Stimulated activated CD8-positive, alpha-beta memory T cell treated with anti-CD3 and anti-CD28 coated beads, Interleukin-12 subunit alpha, Interleukin-12 subunit beta, amount 100 ng/mL, for 24 hours (primary cell): ENCODE measurements at regions not wholly inside any gene's neighbourhood (a gene's known extent, or its start where the extent isn't known, plus 50 kb on each side); places are given as distances from the start of the nearest gene placed in this dataset.
"Not testable (repeated sequence)": the region's sequence is repeated elsewhere in the genome, so short reads cannot be mapped to it uniquely, and the experiment has no call there.

ENCODE experiments used
- DNase-seq: peaks from one replicate; pipeline ENCODE4 v3.0.0-alpha.2; 2020; ENCODE audit errors: extremely low read depth

DNA sequence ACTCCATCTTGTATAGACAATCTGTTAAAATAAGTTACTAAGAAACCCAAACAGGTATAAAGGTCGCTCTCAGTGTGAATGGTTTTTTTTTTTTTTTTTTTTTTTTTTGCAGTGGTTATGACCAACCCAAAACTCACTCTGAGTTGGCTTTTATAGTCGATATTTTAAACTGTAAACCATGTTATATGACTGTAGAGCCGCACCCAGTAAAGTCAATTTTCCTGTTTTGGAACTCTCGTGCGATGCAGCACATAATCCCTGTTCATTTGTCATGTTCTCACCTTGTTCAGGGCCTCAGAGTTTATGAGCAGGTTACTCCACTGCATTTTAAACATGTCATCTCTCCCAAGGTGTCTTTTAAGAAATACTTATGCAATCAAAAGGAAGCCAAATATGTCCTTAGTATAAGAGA lies 112.5 kb downstream of the KLF5 start:
- DNase-seq, result no peak

GRCh38 chr13:73169971-73170370 lies 111.2 kb downstream of the KLF5 start:
- no peak for DNase-seq

- DNase-seq, result no peak
These were observed 110.2 kb downstream of the KLF5 start for GRCh38 chr13:73168953-73169401.

DNA sequence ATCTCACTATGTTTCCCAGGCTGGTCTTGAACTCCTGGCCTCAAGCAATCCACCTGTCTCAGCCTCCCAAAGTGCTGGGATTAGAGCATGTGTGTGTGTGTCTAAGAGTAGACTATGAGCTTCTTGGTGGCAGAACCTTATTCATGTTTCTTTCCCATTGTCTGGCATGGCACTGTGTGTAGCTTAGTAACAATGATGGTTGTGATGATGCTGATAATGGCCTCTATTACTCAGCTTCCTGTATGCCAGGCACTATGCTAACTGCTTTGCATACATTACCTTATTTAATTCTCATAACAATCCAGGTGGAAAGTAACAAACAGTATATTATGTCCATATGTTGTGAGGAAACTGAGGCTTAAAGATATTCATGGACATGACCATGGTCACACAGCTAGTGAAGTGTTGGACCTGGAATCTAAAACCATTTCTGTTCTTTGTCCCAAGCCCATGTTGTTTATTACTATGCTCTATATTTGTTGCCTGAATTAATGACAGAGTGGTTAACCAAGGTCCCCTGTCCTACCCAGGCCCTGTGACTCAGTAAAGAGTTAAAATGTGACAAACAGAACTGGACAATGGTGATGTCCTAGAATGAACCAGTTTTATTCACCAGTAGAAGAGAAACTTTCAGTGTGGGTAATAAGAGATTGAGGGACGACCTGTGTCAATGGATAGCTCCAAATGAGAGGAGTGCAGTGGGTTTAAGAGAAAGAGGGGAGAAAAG lies 109.6 kb downstream of the KLF5 start:
- DNase-seq, result no peak

GRCh38 chr13:73167028-73167820 lies 108.4 kb downstream of the KLF5 start:
- DNase-seq, result no peak

DNA sequence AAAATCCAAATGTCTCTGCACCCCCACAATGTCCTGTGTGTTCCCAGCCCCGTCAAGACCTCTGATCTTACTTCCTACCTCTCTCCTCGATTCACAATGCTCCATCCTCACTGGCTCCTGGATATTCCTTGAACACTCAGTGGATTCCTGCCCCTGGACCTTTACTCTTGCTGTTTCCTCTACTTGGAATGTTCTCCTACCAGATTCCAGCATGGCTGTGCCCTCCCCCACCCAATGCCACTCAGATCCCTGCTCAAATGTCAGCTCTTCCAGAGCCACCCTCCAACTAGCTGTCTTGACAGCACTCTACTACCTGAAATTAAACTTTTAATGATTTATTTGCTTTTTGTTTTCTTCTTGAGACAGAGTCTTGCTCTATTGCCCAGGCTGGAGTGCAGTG lies 107.4 kb downstream of the KLF5 start:
- no peak for DNase-seq

- no peak for DNase-seq
These were observed 104.4 kb downstream of the KLF5 start for GRCh38 chr13:73162912-73163911.

DNA sequence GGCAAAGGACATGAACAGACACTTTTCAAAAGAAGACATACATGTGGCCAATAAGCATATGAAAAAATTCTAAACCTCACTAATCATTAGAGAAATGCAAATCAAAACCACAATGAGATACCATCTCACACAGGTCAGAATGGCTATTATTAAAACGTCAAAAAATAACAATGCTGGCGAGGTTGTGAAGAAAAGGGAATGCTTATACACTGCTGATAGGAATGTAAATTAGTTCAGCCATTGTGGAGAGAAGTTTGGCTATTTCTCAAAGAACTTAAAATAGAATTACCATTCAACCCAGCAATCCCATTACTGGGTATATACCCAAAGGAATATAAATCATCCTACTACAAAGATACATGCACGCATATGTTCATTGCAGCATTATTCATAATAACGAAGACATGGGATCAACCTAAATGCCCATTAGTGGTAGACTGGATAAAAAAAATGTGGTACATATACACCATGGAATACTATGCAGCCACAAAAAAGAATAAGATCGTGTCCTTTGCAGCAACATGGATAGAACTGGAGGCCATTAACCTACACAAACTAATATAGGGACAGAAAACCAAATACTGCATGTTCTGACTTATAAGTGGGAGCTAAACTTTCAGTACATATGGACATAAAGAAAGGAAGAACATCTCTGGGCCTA lies 101.7 kb downstream of the KLF5 start:
- DNase-seq, result not testable (repeated sequence)

- DNase-seq, result no peak
These were observed 100.0 kb downstream of the KLF5 start for GRCh38 chr13:73158851-73159250.

GRCh38 chr13:73157031-73157430 lies 98.2 kb downstream of the KLF5 start:
- DNase-seq, result no peak

DNA sequence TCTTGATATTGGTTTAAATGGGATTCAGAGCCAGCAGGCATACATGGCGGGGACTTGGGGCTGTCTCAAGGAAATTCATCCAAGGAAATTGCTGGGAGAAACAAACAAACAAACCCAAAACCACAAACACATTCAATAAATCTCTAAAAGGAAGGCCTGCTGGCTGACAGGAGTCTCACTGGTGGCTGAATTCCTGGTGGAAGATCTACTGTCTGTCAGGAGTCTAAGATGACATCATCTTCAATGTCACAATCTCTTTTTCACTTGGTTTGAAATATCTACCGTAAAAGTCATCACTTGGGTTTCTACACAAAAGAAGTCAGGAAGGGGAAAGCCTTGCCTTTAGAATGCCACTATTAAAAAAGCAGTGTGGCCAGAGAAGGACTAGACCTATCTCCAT lies 87.9 kb downstream of the KLF5 start:
- DNase-seq, result no peak

DNA sequence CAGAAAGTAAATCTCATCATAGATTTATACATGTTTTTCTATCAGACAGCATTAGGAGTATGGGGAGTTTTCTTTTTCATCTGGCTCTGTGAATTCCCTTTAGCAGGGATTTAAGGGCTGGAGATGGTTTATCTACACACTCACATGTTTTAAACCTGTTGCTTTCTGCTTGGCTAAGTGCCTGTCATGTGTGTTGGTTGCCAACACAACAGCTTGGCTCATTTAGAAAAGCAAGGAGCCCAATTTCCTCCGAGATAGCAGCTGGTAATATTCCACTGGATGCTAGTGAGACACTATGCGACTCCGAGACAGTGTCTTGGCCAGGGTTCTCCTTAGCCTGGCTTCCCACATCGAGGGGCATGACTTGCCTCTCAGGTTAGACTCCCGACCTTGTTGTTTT lies 83.3 kb downstream of the KLF5 start:
- no peak for DNase-seq

DNA sequence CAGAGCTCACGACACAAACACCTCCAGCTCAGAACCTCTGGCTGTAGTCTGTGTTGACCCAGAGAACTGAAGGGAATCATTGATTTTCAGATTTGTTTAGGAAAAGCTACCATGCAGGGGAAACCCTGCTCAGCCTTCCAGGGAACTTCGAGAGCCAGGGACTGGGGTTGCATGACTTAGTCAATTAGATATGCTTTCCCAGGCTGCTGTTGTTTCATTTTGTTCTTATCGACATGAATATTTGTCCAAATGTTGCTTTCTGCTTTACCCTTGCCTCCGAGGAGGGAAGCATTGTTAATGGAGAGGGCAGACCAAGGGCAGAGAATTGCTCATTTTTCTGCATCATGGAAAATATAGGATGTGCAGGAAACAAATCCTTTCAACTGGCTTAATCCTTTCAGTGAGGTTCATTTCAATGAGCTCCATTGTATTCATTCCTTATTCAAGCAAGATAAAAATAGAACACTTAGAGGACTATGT lies 82.5 kb downstream of the KLF5 start:
- no peak for DNase-seq

DNA sequence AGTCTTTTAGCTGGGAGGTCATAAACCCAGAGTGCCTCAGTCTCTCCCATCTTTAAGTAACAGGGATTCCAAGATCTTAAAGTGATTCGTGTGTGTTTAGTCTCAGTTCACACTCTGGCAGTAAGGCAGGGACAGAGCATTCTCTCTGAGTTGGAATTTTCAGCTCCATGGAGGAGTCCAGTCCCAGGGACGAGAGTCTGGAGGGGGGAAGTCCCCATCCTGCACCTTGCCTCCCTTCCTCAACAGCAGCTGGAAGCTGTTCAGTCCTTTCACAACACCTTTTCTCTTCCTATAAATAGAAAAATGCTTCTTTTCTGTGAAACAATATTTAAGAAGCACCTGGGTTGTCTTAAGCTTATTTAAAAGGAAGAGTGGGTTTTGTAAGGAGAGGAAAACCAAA lies 82.0 kb downstream of the KLF5 start:
- DNase-seq, result no peak

DNA sequence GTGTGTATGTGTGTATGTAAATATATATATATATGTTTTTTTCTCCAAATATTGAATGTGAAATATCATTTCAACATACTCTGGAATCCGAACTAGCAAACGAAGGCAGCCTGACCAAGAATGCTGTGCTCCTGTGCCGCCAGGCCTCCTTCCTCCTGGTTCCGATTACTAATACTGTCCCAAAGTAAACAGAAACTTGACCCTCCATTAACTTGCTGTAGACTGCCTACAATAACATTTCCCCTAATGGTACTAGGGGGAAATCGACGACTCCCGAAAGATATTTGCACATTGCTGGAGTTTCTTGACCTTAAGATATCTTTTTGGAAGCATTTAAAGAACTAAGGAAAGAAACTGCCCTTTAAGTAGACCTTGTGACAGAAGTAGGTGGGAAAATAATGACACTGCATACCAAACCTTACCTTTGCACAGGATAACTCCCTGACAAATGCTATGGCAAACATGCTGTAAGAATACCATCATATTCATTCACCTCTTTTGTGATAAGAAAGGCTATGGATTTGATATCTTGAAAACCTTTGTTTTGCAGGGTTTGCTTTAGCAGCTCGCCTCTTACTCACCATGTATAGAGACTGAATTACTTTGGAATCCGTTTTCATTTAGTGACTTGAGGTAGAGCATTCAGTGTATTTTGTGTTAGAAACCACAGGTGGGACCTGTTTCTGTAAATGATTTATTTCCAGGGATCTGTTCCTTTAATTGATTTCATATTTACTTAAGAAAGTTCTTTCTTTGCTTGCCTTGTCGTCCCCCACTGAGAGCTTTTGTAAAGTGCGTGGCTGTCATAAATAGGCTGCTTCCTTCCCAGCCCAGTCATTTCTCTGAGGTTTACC lies 80.1 kb downstream of the KLF5 start:
- DNase-seq, result no peak

DNA sequence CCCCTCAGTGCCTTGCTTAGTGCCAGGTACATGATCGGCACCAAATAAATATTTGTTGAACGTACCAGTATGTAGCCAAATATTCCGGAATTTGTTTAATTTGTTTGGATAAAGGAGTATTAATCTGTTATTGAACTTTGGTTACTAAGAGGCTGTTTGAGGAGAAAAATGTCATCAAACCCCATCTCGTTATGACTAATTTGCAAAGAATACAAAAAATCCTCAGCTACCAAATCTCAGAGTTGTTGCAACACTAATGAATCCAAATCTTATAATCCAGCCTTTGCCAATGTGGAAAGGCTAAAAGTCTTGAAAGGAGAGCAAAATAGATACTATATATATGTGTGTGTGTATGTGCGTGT lies 79.5 kb downstream of the KLF5 start:
- DNase-seq, result no peak

- no peak for DNase-seq
These were observed 78.0 kb downstream of the KLF5 start for GRCh38 chr13:73136776-73137175.

GRCh38 chr13:73133531-73133930 lies 74.7 kb downstream of the KLF5 start:
- no peak for DNase-seq

- DNase-seq, result no peak
These were observed 72.4 kb downstream of the KLF5 start for GRCh38 chr13:73131247-73131646.

DNA sequence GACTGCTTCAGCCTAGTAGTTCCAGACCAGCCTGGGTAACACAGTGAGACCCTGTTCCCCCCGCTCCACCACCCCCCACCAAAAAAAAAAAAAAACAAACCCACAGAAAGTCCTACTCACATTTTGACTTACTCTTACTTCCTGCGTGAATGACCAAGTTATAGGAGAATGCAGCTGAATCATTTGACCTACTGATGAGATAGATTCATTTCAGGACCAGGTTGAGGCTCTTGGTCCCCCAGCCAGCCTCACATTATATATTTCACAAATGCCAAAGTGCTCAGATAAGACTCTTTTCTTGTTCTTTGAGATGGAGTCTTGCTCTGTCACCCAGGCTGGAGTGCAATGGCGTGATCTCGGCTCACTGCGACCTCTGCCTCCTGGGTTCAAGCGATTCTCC lies 70.2 kb downstream of the KLF5 start:
- no peak for DNase-seq
